ENCODE measurements at regions not wholly inside any gene's neighbourhood (a gene's known extent, or its start where the extent isn't known, plus 50 kb on each side); places are given as distances from the start of the nearest gene placed in this dataset.
"Not testable (repeated sequence)": the region's sequence is repeated elsewhere in the genome, so short reads cannot be mapped to it uniquely, and the experiment has no call there.

GRCh38 chr1:30378003-30378596 lies 345.3 kb downstream of the MATN1 start:
- no peak for DNase-seq

GRCh38 chr1:30377230-30378002 lies 346.0 kb downstream of the MATN1 start:
- DNase-seq = no peak

DNA sequence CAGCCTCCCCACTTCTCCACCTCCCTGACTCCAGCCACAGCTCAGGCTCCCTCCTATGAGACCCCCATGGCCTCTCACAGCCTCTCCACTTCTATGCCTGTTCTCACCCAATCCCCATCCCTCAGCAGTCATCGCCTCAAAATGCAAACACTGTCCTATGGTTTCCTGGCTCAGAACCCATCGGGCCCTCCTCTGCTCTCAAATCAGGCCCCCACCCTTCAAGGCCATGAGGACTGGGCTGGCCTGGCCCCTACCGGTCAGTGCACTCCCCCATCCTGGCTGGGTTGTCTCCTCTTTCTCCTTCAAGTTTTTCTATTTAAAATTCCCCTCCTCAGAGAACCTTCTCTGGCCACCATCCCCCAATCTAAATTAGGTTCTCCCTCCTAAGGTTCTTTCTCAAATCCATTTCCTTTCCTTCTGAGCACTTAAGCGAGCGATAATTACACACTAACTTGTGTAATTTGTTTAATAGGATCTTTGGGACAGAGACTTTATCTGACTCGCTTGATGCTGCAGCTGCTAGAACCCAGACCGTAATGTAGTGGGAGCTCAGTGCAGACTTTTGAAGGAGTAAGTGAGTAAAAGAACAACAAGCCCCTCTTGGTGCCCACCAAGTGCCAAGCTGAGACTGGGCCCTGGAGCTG lies 347.2 kb downstream of the MATN1 start:
- DNase-seq = no peak

GRCh38 chr1:30375156-30375555 lies 348.2 kb downstream of the MATN1 start:
- no peak for DNase-seq

DNA sequence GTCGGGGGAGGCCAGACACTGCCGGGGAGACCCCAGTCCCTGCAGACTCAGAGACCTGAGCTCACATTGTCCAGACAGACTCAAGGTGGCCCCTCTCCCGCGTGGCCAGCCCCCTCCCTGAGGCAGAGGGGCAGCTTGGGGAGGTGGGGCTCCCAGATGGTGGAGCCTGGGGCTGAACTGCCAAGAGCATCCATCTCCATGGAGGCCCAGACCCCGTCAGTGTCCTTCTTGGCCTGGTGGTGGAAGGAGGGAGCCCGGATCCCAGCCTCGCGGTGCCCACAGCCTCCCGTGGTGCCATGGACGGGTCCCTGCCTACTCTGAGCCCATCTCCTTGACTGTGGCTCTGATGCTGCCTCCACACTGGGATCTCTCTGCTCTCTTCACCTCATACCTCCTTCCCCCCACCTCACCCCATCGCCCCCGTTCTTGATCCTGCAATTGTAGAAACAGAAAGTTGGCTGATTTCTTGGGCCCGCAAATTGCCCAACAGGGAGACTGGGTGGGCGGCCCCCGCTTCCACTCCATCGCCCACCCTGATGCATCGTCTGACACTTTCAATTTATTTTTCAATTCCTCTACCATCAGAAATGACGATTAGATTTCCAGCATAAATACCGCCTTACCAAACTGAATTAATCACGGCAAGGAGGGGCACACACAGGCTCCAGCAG lies 348.9 kb downstream of the MATN1 start:
- no peak for DNase-seq

DNA sequence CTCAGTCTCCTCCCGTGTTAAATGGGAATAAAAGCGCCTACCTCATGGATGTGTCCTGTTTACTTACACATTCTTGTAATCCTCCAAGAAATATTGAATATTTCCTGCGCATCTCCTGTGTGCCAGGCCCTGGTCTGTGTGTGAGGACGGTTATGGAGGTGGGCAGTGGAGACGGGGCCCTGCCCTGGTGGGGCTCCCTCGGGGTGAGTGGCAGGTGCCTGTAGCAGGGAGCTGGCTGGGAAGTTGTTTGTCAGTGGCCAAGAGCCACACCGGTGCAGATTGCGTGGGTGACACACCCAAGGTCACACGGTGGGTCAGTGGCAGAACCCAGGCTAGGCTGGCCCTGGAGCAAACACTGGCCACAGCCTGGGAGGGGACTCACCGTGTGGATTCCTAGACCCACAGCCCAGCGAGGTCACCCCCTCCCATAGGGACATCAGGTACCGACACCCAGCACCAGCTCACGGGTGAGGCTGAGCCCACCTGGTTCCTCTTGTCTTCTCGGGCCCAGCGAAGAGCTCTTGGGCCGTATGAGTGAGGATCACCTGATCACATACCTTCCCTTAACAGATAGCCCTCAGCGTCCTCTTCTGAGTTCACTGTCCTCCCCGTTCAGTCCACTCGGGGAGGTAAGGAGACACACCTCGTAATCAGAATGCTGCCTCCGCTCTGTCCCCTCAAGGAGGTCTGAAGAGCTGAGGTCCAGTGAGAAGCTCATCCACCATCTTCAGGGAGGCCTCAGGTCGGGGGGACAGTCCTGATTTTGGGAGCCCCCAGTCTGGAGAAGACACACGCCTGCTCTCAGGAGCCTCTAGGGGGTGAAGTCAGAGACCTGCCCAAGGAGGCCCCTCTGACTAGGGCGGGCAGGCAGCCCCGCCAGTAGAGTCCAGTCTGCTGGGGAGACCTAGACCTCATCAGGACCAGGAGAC lies 349.6 kb downstream of the MATN1 start:
- no peak for DNase-seq

DNA sequence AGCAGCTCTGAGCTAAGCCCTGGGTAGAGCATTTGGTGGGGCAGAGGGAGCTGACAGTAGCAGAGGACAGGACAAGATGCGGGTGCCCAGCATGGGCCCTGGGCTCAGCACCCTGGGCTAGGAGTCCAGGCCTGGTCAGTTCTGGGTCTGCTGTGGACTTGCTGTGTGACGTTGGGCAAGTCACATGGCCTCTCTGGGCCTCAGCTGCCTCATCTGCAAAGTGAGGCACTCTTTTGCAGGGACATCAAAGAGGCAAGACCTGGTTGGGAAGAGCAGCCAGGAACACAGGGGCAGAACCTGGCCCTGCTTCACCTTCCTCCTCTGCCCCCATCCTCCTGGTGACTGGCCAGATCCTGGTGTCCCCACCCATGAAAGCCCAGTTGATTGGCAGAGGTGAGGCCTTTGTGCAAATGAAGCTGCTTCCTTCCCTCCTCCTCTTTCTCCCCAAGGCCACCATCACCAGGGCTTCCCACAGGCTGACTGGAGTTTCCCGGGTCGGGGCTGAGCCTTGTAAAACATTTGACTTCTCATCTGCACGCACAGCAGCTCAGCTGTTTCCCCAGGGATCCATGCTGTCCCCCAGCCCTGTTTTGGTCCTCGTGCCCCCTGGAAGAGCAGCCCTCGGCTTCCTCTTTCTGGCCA lies 350.5 kb downstream of the MATN1 start:
- DNase-seq = no peak

- DNase-seq = no peak
Measured at GRCh38 chr1:30371888-30372791, 351.2 kb downstream of the MATN1 start.

- DNase-seq = no peak
Measured at GRCh38 chr1:30371179-30371788, 352.1 kb downstream of the MATN1 start.

GRCh38 chr1:30368651-30369240 lies 354.6 kb downstream of the MATN1 start:
- no peak for DNase-seq

- DNase-seq = no peak
Measured at GRCh38 chr1:30366911-30367310, 356.5 kb downstream of the MATN1 start.

- no peak for DNase-seq
Measured at GRCh38 chr1:30366199-30366598, 357.2 kb downstream of the MATN1 start.

DNA sequence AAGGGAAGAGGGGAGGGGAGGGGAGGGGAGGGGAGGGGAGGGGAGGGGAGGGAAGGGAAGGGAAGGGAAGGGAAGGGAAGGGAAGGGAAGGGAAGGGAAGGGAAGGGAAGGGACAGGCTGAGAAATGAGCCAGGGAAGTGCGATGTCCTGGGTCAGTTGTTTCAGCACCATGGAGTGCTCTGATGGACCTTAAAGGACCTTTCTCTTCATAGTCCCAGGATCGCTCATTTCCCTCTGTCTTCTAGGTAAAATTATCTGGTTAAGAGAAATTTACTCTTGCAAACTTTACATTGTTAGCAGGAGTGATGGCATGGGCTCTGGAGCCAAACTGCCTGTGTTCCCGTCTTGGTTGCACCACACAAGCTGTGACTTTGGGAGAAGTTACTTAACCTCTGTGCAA lies 357.8 kb downstream of the MATN1 start:
- no peak for DNase-seq

DNA sequence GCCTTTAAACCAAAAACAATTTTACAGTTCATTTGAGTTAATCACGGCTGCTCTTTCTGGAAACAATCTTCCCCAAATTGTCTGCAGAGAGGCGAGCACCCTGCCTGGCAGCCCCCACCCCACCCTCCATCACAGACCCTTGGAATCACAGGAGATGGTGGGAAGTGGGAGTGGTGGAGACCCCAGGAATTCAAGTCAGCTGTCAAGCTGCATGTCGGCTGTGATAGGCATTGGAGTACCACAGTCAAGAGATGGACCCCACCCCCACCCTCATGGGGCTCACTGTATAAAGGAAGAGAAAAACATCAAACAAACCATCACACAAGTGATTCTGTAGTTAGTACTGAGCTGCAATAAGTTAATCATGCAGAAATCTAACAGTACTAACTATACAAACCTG lies 360.4 kb downstream of the MATN1 start:
- no peak for DNase-seq

- DNase-seq = no peak
Measured at GRCh38 chr1:30362603-30362990, 360.8 kb downstream of the MATN1 start.

GRCh38 chr1:30361890-30362602 lies 361.3 kb downstream of the MATN1 start:
- not testable (repeated sequence) for DNase-seq

GRCh38 chr1:30360753-30361152 lies 362.6 kb downstream of the MATN1 start:
- DNase-seq = no peak

GRCh38 chr1:30360281-30360680 lies 363.1 kb downstream of the MATN1 start:
- no peak for DNase-seq
